Stomach (tissue), 8 donors: ENCODE measurements at regions not wholly inside any gene's neighbourhood (a gene's known extent, or its start where the extent isn't known, plus 50 kb on each side); places are given as distances from the start of the nearest gene placed in this dataset.
A peak's percentile ranks its signal among the peaks of the same experiment; 100 is the strongest.

Source experiments
- DNase-seq, 2 donors: peaks; one replicate each; pipeline versions ENCODE4 v3.0.0 to v3.0.0-alpha.2; 2013 to 2019
- H3K27ac ChIP-seq, 5 donors: fragments of 200-600 bp in 4 of 5; sonication (generic) in 4 of 5; one replicate each; pipeline ENCODE4 v1.5.1; 2013 to 2019; ENCODE audit warnings: mild to moderate bottlenecking in 1 of 5, moderate library complexity in 1 of 5
- H3K27me3 ChIP-seq, 3 donors: fragments of 200-600 bp; sonication (generic); one replicate each; pipeline ENCODE4 v1.5.1; 2017 to 2019; ENCODE audit warnings: mixed run types in 1 of 3
- H3K36me3 ChIP-seq, 4 donors: fragments of 200-600 bp; sonication (generic); 1 replicate in 3 of 4; 2 replicates in 1 of 4; pipeline ENCODE4 v1.5.1; 2016 to 2019
- H3K4me1 ChIP-seq, 4 donors: fragments of 200-600 bp; sonication (generic); one replicate each; pipeline ENCODE4 v1.5.1; 2016 to 2019
- H3K4me3 ChIP-seq, 4 donors: fragments of 200-600 bp; sonication (generic) in 3 of 4; one replicate each; pipeline ENCODE4 v1.5.1; 2016 to 2019; ENCODE audit warnings: mild to moderate bottlenecking in 1 of 4
- H3K9me3 ChIP-seq, 4 donors: fragments of 200-600 bp; sonication (generic); one replicate each; pipeline ENCODE4 v1.5.1; 2016 to 2019
- CTCF ChIP-seq, 7 experiments: fragments of 450-650 bp in 4 of 7; fragments of 200-600 bp in 3 of 7; sonication (generic) in 3 of 7; IDR thresholded peaks; one replicate each; pipeline ENCODE4 v1.5.1; 2016 to 2019; ENCODE audit warnings: antibody characterized with exemption in 7 of 7, control low read depth in 2 of 7, mild to moderate bottlenecking in 1 of 7
- EP300 ChIP-seq: sonication (generic); formaldehyde crosslinking; IDR thresholded peaks from one replicate; pipeline ENCODE4 v1.6.1; 2017; ENCODE audit warnings: antibody characterized with exemption
- POLR2A ChIP-seq, 4 donors: fragments of 450-650 bp; IDR thresholded peaks; one replicate each; pipeline ENCODE4 v1.6.1; 2016; ENCODE audit warnings: antibody characterized with exemption in 4 of 4, control low read depth in 2 of 4, mild to moderate bottlenecking in 1 of 4, moderate library complexity in 1 of 4
- POLR2AphosphoS5 ChIP-seq, 3 donors: sonication (generic); formaldehyde crosslinking; IDR thresholded peaks; one replicate each; pipeline ENCODE4 v1.6.1; 2016; ENCODE audit warnings: antibody characterized with exemption in 3 of 3
- whole genome bisulfite sequencing, 5 donors: extraction: QIAGEN DNeasy Blood & Tissue Kit in 3 of 5; methylation state at CpG; one replicate each; pipeline versions ENCODE4 v1.1.5 to v1.1.7; 2013 to 2018; 5-methylcytosine and 5-hydroxymethylcytosine counted together
- intact Hi-C: fragments of 100-400 bp; cut with DNase I; formaldehyde crosslinking; loops from one replicate; pipeline ENCODE4 v1.15.1; 2023; ENCODE audit warnings: low total_unique reads
- donor health status: healthy with polysubstance abuse.
- donor health status: Bipolar disorder and iron deficiency.
- donor health status: healthy.

- no peak overlapping the region for H3K4me3 ChIP-seq
- TF ChIP-seq EP300 (no peak), POLR2AphosphoS5 (IDR thresholded peaks at IDR 0.05) (no peak), CTCF (IDR thresholded peaks at IDR 0.05) (no peak), POLR2A (IDR thresholded peaks at IDR 0.05) (no peak)
- H3K36me3 ChIP-seq, result no peaks in the 10 kb centered on the region
- peak in 1 of 2 donors; percentile 25 for DNase-seq
- intact Hi-C loops, result no loop called here
- H3K4me1 ChIP-seq, result no peaks in the 10 kb centered on the region
- peaks cover 0 to 6% (median 1%) of the 10 kb centered on the region in 4 donors for H3K9me3 ChIP-seq
- no peaks in the 10 kb centered on the region for H3K27me3 ChIP-seq
- 36 to 49% (median 46%) methylated on average over 2 of the region's 2 CpGs for WGBS, 5 donors
- H3K27ac ChIP-seq, result no peak overlapping the region
These were observed 329.9 kb downstream of the TRIB2 start for GRCh38 chr2:13046557-13047165.

- no peaks in the 10 kb centered on the region for H3K4me1 ChIP-seq
- H3K36me3 ChIP-seq, result no peaks in the 10 kb centered on the region
- no peaks in the 10 kb centered on the region for H3K9me3 ChIP-seq
- no peak overlapping the region for H3K27ac ChIP-seq
- H3K27me3 ChIP-seq, result peaks cover 0 to 4% (median 0%) of the 10 kb centered on the region in 3 donors
- intact Hi-C loops, result no loop called here
- H3K4me3 ChIP-seq, result no peak overlapping the region
- no peak for TF ChIP-seq POLR2A (IDR thresholded peaks at IDR 0.05)
- TF ChIP-seq CTCF (IDR thresholded peaks at IDR 0.05), result no peak
- TF ChIP-seq EP300, result no peak
- TF ChIP-seq POLR2AphosphoS5 (IDR thresholded peaks at IDR 0.05), result no peak
- no peak for DNase-seq
These were observed 334.0 kb downstream of the TRIB2 start for GRCh38 chr2:13050764-13051163.

- Histone ChIP-seq H3K27ac (no peak overlapping the region), H3K9me3 (no peaks in the 10 kb centered on the region), H3K4me3 (no peak overlapping the region), H3K36me3 (no peaks in the 10 kb centered on the region), H3K27me3 (peaks cover 0 to 4% (median 0%) of the 10 kb centered on the region in 3 donors), H3K4me1 (no peaks in the 10 kb centered on the region)
- no peak for DNase-seq
- TF ChIP-seq POLR2AphosphoS5 (IDR thresholded peaks at IDR 0.05) (no peak), POLR2A (IDR thresholded peaks at IDR 0.05) (no peak), CTCF (IDR thresholded peaks at IDR 0.05) (no peak), EP300 (no peak)
- 34 to 47% (median 45%) methylated on average over 4 of the region's 4 CpGs for WGBS, 5 donors
- intact Hi-C loops, result no loop called here
These were observed 335.8 kb downstream of the TRIB2 start for GRCh38 chr2:13052547-13052946.

GRCh38 chr2:13056259-13056843 is 339.6 kb downstream of the TRIB2 start:
- H3K4me3 ChIP-seq, result no peak overlapping the region
- H3K36me3 ChIP-seq, result no peaks in the 10 kb centered on the region
- intact Hi-C loops, result no loop called here
- H3K27me3 ChIP-seq, result peaks cover 0 to 4% (median 0%) of the 10 kb centered on the region in 3 donors
- TF ChIP-seq POLR2A (IDR thresholded peaks at IDR 0.05) (no peak), CTCF (IDR thresholded peaks at IDR 0.05) (peak in 5 of 7 experiments; percentile 7 to 27 (median 20))
- H3K27ac ChIP-seq, result no peak overlapping the region
- DNase-seq, result peak in 1 of 2 donors; percentile 40
- 36 to 40% (median 37%) methylated on average over 3 of the region's 3 CpGs for WGBS, 5 donors
- H3K4me1 ChIP-seq, result no peaks in the 10 kb centered on the region
- H3K9me3 ChIP-seq, result no peaks in the 10 kb centered on the region
